HepG2 (cell line): ENCODE measurements at regions not wholly inside any gene's neighbourhood (a gene's known extent, or its start where the extent isn't known, plus 50 kb on each side); places are given as distances from the start of the nearest gene placed in this dataset.

Experiments used
- ATAC-seq: fragments of 200-7000 bp; cut with Tn5 transposase; 3 replicates; pipeline ENCODE4 v1.9.1; 2020; ENCODE audit warnings: mild to moderate bottlenecking, moderate library complexity
- BruUV-seq: library from RNA; stranded (reverse); fragments of 400-500 nt; replicated peaks from 2 replicates; lab custom pipeline; 2021; lab: Mats Ljungman, UMichigan
- CTCF ChIA-PET: fragments of 300-600 bp; formaldehyde crosslinking; extraction: SDS; loops from one replicate; lab custom pipeline; 2021; ENCODE audit warnings: low total read pairs, inconsistent platforms, low intra/inter-chr PET ratio; lab: Yijun Ruan, JAX
- POLR2A ChIA-PET: fragments of 350-600 bp; sonication (Branson Sonifier 250); formaldehyde crosslinking; loops from one replicate; lab custom pipeline; 2020; ENCODE audit warnings: antibody characterized with exemption, inconsistent platforms; lab: Yijun Ruan, JAX
- DNase-seq: peaks from one replicate; pipeline ENCODE4 v3.0.0-alpha.2; 2015; ENCODE audit warnings: low spot score
- FAIRE-seq: peaks from 3 replicates; lab custom pipeline; 2011; peaks lifted over from hg19 to GRCh38; lab: Jason Lieb, UNC
- H2AFZ ChIP-seq: one replicate; pipeline ENCODE4 v1.6.1; 2011; ENCODE audit warnings: low read length, inconsistent platforms
- H3K27ac ChIP-seq: fragments of 300-600 bp; 3 replicates; pipeline ENCODE4 v1.8.0; 2011; ENCODE audit warnings: mixed run types, mild to moderate bottlenecking, mixed read lengths, low read length, inconsistent platforms; ENCODE audit not compliant: insufficient read depth; ENCODE audit errors: extremely low read length
- H3K27me3 ChIP-seq, 2 experiments: fragments of 200-600 bp in 1 of 2; 2 replicates in 1 of 2; 3 replicates in 1 of 2; pipeline versions ENCODE4 v1.6.0 to v1.8.0; 2011; ENCODE audit warnings: low read length in 2 of 2, mild to moderate bottlenecking in 2 of 2, moderate library complexity in 2 of 2, inconsistent platforms in 1 of 2; ENCODE audit not compliant: insufficient read depth in 2 of 2, control insufficient read depth in 1 of 2
- H3K36me3 ChIP-seq, 2 experiments: fragments of 200-600 bp in 1 of 2; replicated peaks in 1 of 2; 2 replicates in 1 of 2; 3 replicates in 1 of 2; pipeline versions ENCODE4 v1.5.1 to v1.8.0; 2011; ENCODE audit warnings: low read length in 2 of 2, inconsistent platforms in 1 of 2; ENCODE audit not compliant: insufficient read depth in 2 of 2, control insufficient read depth in 1 of 2
- H3K4me1 ChIP-seq: 2 replicates; pipeline ENCODE4 v1.5.1; 2012; ENCODE audit warnings: low read length, inconsistent platforms; ENCODE audit not compliant: insufficient read depth
- H3K4me2 ChIP-seq: 2 replicates; pipeline ENCODE4 v1.6.0; 2011; ENCODE audit warnings: low read depth, low read length, inconsistent platforms
- H3K4me3 ChIP-seq, 3 experiments: fragments of 200-600 bp in 1 of 3; sonication (generic), shearing (Covaris generic) in 1 of 3; replicated peaks in 1 of 3; 2 replicates each; pipeline ENCODE4 v1.5.1; 2011 to 2016; ENCODE audit warnings: low read length in 3 of 3, inconsistent platforms in 2 of 3, low read depth in 2 of 3, mild to moderate bottlenecking in 2 of 3, control low read depth in 1 of 3, mixed read lengths in 1 of 3; ENCODE audit not compliant: insufficient read depth in 1 of 3
- H3K79me2 ChIP-seq: one replicate; pipeline ENCODE4 v1.6.1; 2011; ENCODE audit warnings: low read length, inconsistent platforms; ENCODE audit not compliant: insufficient read depth
- H3K9ac ChIP-seq: 2 replicates; pipeline ENCODE4 v1.6.0; 2011; ENCODE audit warnings: mild to moderate bottlenecking, low read depth, low read length, inconsistent platforms; ENCODE audit not compliant: insufficient read depth
- H3K9me3 ChIP-seq: 2 replicates; pipeline ENCODE4 v1.5.1; 2012; ENCODE audit warnings: mild to moderate bottlenecking, low read length
- H4K20me1 ChIP-seq: 2 replicates; pipeline ENCODE4 v1.6.0; 2011; ENCODE audit warnings: inconsistent platforms, mild to moderate bottlenecking, low read length, moderate library complexity; ENCODE audit not compliant: insufficient read depth
- AFF4 ChIP-seq: sonication (generic); formaldehyde crosslinking; IDR thresholded peaks from 2 replicates; pipeline ENCODE4 v1.4.0; 2020; ENCODE audit warnings: missing genetic modification reagents
- ATRX ChIP-seq: sonication (generic); formaldehyde crosslinking; IDR thresholded peaks from 2 replicates; pipeline ENCODE4 v1.4.0; 2020; ENCODE audit warnings: missing genetic modification reagents, borderline replicate concordance
- E2F1 ChIP-seq: sonication (generic); formaldehyde crosslinking; IDR thresholded peaks from 2 replicates; pipeline ENCODE4 v1.5.0; 2020; ENCODE audit warnings: missing genetic modification reagents
- ELF1 ChIP-seq: sonication (generic); formaldehyde crosslinking; IDR thresholded peaks from 2 replicates; pipeline ENCODE4 v1.4.0; 2020; ENCODE audit warnings: missing genetic modification reagents
- KDM5B ChIP-seq: sonication (generic); formaldehyde crosslinking; IDR thresholded peaks from 2 replicates; pipeline ENCODE4 v1.4.0; 2020; ENCODE audit warnings: missing genetic modification reagents, mild to moderate bottlenecking, borderline replicate concordance
- NCOA2 ChIP-seq: sonication (generic); formaldehyde crosslinking; IDR thresholded peaks from 2 replicates; pipeline ENCODE4 v1.8.0; 2022; ENCODE audit warnings: inconsistent platforms
- PAXIP1 ChIP-seq: sonication (generic); formaldehyde crosslinking; conservative IDR thresholded peaks from 2 replicates; pipeline ENCODE4 v1.4.0; 2020; ENCODE audit warnings: mild to moderate bottlenecking, missing genetic modification reagents, moderate library complexity
- PHF8 ChIP-seq: sonication (generic); formaldehyde crosslinking; IDR thresholded peaks from 2 replicates; pipeline ENCODE4 v1.5.0; 2020; ENCODE audit warnings: missing genetic modification reagents
- PPARG ChIP-seq: conservative IDR thresholded peaks from 2 replicates; pipeline ENCODE4 v1.6.1; 2016; ENCODE audit warnings: missing biosample characterization, missing genetic modification reagents
- RFX5 ChIP-seq: IDR thresholded peaks from 2 replicates; pipeline ENCODE4 v1.6.1; 2011; ENCODE audit warnings: low read depth, low read length, improper control_type of control experiment
- TEAD2 ChIP-seq: sonication (generic); formaldehyde crosslinking; IDR thresholded peaks from 2 replicates; pipeline ENCODE4 v1.9.0; 2021; ENCODE audit warnings: missing genetic modification reagents
- ZKSCAN5 ChIP-seq: sonication (generic); formaldehyde crosslinking; IDR thresholded peaks from 2 replicates; pipeline ENCODE4 v1.5.1; 2020; ENCODE audit warnings: mild to moderate bottlenecking, missing genetic modification reagents
- WGBS: methylation state at CpG from one replicate; pipeline ENCODE4 v1.1.6; 2017; ENCODE audit warnings: low lambda C conversion rate; 5-methylcytosine and 5-hydroxymethylcytosine counted together
- in situ Hi-C: cut with HindIII; loops from 2 replicates; pipeline ENCODE4 v1.10.0; 2017; ENCODE audit warnings: low pct_unique_long_range_greater_than_20kb; ENCODE audit not compliant: extremely low pct_ligation_motif_present
- intact Hi-C: fragments of 100-400 bp; cut with micrococcal nuclease; formaldehyde crosslinking; loops from one replicate; pipeline ENCODE4 v1.10.0; 2022; ENCODE audit not compliant: unreplicated experiment

DNA sequence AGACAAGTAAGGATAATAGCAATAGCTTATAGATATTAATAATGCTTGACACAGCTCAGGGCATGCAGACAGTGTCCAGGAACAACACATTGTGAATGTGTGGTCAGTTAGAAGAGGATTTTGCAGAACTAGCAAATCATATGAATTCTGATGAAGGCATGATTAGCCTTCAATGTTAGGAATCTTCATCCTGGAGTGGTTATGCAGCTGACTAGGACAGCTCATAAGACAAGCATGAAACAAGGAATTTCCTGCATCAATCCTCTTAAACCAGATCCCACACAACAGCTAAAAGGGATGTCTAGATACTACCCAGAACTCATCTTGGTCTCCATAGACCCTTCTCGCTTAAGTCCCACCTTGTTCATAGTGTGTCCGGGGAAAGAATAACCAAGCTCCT, 499.0 kb upstream of the ATP11B start:
- in situ Hi-C loops (no loop called here), intact Hi-C loops (no loop called here)
- FAIRE-seq (no peak), ATAC-seq (no peak), DNase-seq (no peak)
- no peak overlapping the region for H2AFZ ChIP-seq
- H3K4me3 ChIP-seq = no peak overlapping the region
- no peak overlapping the region for H3K9ac ChIP-seq
- 41% methylated on average over 2 of the region's 2 CpGs for WGBS
- no peak overlapping the region for H3K4me2 ChIP-seq
- BruUV-seq = no TSS peak
- POLR2A ChIA-PET = no interaction called here
- CTCF ChIA-PET = no interaction called here
- H3K9me3 ChIP-seq = no peaks in the 10 kb centered on the region
- TF ChIP-seq NCOA2 (CRISPR knock-in tag) (no peak), PHF8 (CRISPR knock-in tag) (no peak), RFX5 (no peak), ZKSCAN5 (CRISPR knock-in tag) (no peak)
- no peaks in the 10 kb centered on the region for H3K4me1 ChIP-seq
- no peaks in the 10 kb centered on the region for H4K20me1 ChIP-seq
- no peak overlapping the region for H3K27ac ChIP-seq
- H3K79me2 ChIP-seq = no peaks in the 10 kb centered on the region
- no peaks in the 10 kb centered on the region for H3K27me3 ChIP-seq
- no peaks in the 10 kb centered on the region for H3K36me3 ChIP-seq

DNA sequence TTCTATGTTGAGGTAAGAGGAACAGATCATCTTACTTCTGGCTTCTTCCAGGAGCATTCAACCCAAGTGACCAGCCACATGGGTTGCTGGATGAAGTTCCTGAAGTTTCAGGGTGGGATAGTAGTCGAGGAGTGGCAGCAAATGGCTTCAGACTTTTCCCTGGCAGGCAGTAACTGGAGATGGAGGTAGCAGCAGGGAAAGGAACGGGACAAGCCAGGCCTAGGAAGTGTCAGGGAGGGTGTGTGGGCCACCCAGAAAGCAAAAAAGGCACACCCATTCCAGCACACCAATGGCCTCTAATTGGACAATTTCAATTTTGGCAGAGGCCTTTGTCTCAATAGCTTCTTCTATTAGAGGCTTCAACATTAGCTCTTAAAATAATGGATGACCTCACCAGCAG, 498.6 kb upstream of the ATP11B start:
- FAIRE-seq (no peak), DNase-seq (no peak), ATAC-seq (no peak)
- no peaks in the 10 kb centered on the region for H3K79me2 ChIP-seq
- H3K9ac ChIP-seq = no peak overlapping the region
- H3K36me3 ChIP-seq = no peaks in the 10 kb centered on the region
- CTCF ChIA-PET = no interaction called here
- H4K20me1 ChIP-seq = no peaks in the 10 kb centered on the region
- in situ Hi-C loops (no loop called here), intact Hi-C loops (no loop called here)
- H3K27ac ChIP-seq = no peak overlapping the region
- POLR2A ChIA-PET = no interaction called here
- H3K4me2 ChIP-seq = no peak overlapping the region
- no peaks in the 10 kb centered on the region for H3K27me3 ChIP-seq
- no peaks in the 10 kb centered on the region for H3K4me1 ChIP-seq
- H2AFZ ChIP-seq = no peak overlapping the region
- no peaks in the 10 kb centered on the region for H3K9me3 ChIP-seq
- WGBS = 0% methylated on average over 2 of the region's 2 CpGs
- no TSS peak for BruUV-seq
- no peak overlapping the region for H3K4me3 ChIP-seq
- TF ChIP-seq PPARG (CRISPR knock-in tag) = no peak
- no peak for TF ChIP-seq TEAD2
- no peak for TF ChIP-seq AFF4 (CRISPR knock-in tag)
- no peak for TF ChIP-seq KDM5B (CRISPR knock-in tag)
- no peak for TF ChIP-seq ELF1 (CRISPR knock-in tag)
- TF ChIP-seq PAXIP1 = no peak
- no peak for TF ChIP-seq ATRX
- TF ChIP-seq E2F1 (CRISPR knock-in tag) = no peak
